HEK293 (cell line): ENCODE measurements at regions not wholly inside any gene's neighbourhood (a gene's known extent, or its start where the extent isn't known, plus 50 kb on each side); places are given as distances from the start of the nearest gene placed in this dataset.

Experiments used
- CTCF ChIA-PET: fragments of 350-600 bp; formaldehyde crosslinking; extraction: SDS; loops from one replicate; lab custom pipeline; 2021; ENCODE audit warnings: antibody characterized with exemption; lab: Yijun Ruan, JAX
- POLR2A ChIA-PET: fragments of 300-600 bp; formaldehyde crosslinking; extraction: SDS; loops from one replicate; lab custom pipeline; 2020; ENCODE audit warnings: antibody characterized with exemption, inconsistent platforms; lab: Yijun Ruan, JAX
- H3K27ac ChIP-seq: fragments of 200-500 bp; sonication (Bioruptor generic); 2 replicates; pipeline ENCODE4 v1.5.1; 2014; ENCODE audit warnings: low read depth, low read length, control low read depth, inconsistent platforms; ENCODE audit errors: extremely low read depth
- H3K36me3 ChIP-seq, 2 experiments: fragments of 200-500 bp in 1 of 2; sonication (Bioruptor generic) in 1 of 2; 1 replicate in 1 of 2; 2 replicates in 1 of 2; pipeline ENCODE4 v1.5.1; 2014 to 2017; ENCODE audit warnings: inconsistent platforms in 2 of 2, low read length in 2 of 2; ENCODE audit not compliant: control insufficient read depth in 2 of 2, insufficient read depth in 1 of 2
- H3K4me1 ChIP-seq: fragments of 200-500 bp; sonication (Bioruptor generic); 2 replicates; pipeline ENCODE4 v1.5.1; 2014; ENCODE audit warnings: mild to moderate bottlenecking, low read length, inconsistent platforms; ENCODE audit not compliant: control insufficient read depth, insufficient read depth
- H3K4me3 ChIP-seq: 2 replicates; pipeline ENCODE4 v1.5.1; 2011; ENCODE audit warnings: low read depth, mild to moderate bottlenecking, control low read depth, low read length, moderate library complexity
- H3K9me3 ChIP-seq: fragments of 200-500 bp; sonication (Bioruptor generic); 2 replicates; pipeline ENCODE4 v1.5.1; 2014; ENCODE audit warnings: low read depth, low read length, inconsistent platforms; ENCODE audit not compliant: control insufficient read depth, insufficient read depth
- BCL11A ChIP-seq: fragments of 450-650 bp; formaldehyde crosslinking; IDR thresholded peaks from 2 replicates; pipeline ENCODE4 v1.5.1; 2016; ENCODE audit warnings: low read depth, missing biosample characterization, missing genetic modification characterization
- BCL11B ChIP-seq: fragments of 450-650 bp; formaldehyde crosslinking; IDR thresholded peaks from 2 replicates; pipeline ENCODE4 v1.5.1; 2016; ENCODE audit warnings: low read depth, missing biosample characterization, missing genetic modification characterization
- HOXD13 ChIP-seq: sonication (generic); formaldehyde crosslinking; IDR thresholded peaks from 2 replicates; pipeline ENCODE4 v1.8.0; 2022; ENCODE audit warnings: missing genetic modification reagents, borderline replicate concordance
- KLF1 ChIP-seq: fragments of 450-650 bp; formaldehyde crosslinking; IDR thresholded peaks from 2 replicates; pipeline ENCODE4 v1.5.1; 2016; ENCODE audit warnings: missing biosample characterization, missing genetic modification characterization
- YY2 ChIP-seq: fragments of 450-650 bp; formaldehyde crosslinking; IDR thresholded peaks from 2 replicates; pipeline ENCODE4 v1.5.1; 2016; ENCODE audit warnings: missing biosample characterization, missing genetic modification characterization
- ZFP69B ChIP-seq: fragments of 450-650 bp; formaldehyde crosslinking; IDR thresholded peaks from 2 replicates; pipeline ENCODE4 v1.5.1; 2016; ENCODE audit warnings: missing biosample characterization, missing genetic modification characterization
- ZNF112 ChIP-seq: fragments of 450-650 bp; formaldehyde crosslinking; IDR thresholded peaks from 2 replicates; pipeline ENCODE4 v1.5.0; 2017; ENCODE audit warnings: missing biosample characterization, missing genetic modification characterization
- ZNF266 ChIP-seq: fragments of 450-650 bp; formaldehyde crosslinking; IDR thresholded peaks from 2 replicates; pipeline ENCODE4 v1.5.1; 2016; ENCODE audit warnings: missing biosample characterization, missing genetic modification characterization, low read depth
- ZNF302 ChIP-seq: fragments of 450-650 bp; formaldehyde crosslinking; IDR thresholded peaks from 2 replicates; pipeline ENCODE4 v1.5.1; 2016; ENCODE audit warnings: missing biosample characterization, missing genetic modification characterization, low read depth
- ZNF394 ChIP-seq: fragments of 450-650 bp; formaldehyde crosslinking; IDR thresholded peaks from 2 replicates; pipeline ENCODE4 v1.5.1; 2016; ENCODE audit warnings: missing biosample characterization, missing genetic modification characterization, mild to moderate bottlenecking, moderate library complexity, borderline replicate concordance
- ZNF558 ChIP-seq: fragments of 450-650 bp; formaldehyde crosslinking; IDR thresholded peaks from 2 replicates; pipeline ENCODE4 v1.5.1; 2016; ENCODE audit warnings: missing biosample characterization, missing genetic modification characterization
- ZNF571 ChIP-seq: fragments of 450-650 bp; formaldehyde crosslinking; IDR thresholded peaks from 2 replicates; pipeline ENCODE4 v1.5.0; 2017; ENCODE audit warnings: missing biosample characterization, missing genetic modification characterization
- ZNF596 ChIP-seq: fragments of 450-650 bp; IDR thresholded peaks from 2 replicates; pipeline ENCODE4 v1.5.0; 2018; ENCODE audit warnings: missing biosample characterization, mild to moderate bottlenecking, missing genetic modification characterization, moderate library complexity
- ZNF610 ChIP-seq: fragments of 450-650 bp; formaldehyde crosslinking; IDR thresholded peaks from 2 replicates; pipeline ENCODE4 v1.5.1; 2016; ENCODE audit warnings: missing biosample characterization, missing genetic modification characterization, borderline replicate concordance
- TF ChIP-seq, protein P1 (sequence below): fragments of 450-650 bp; formaldehyde crosslinking; IDR thresholded peaks from 2 replicates; pipeline ENCODE4 v1.5.1; 2016; ENCODE audit warnings: missing biosample characterization, missing genetic modification characterization
- TF ChIP-seq, protein P2 (sequence below): fragments of 450-650 bp; formaldehyde crosslinking; conservative IDR thresholded peaks from 2 replicates; pipeline ENCODE4 v1.5.1; 2016; ENCODE audit warnings: low read depth, missing biosample characterization, missing genetic modification characterization
- TF ChIP-seq, protein P3 (sequence below): fragments of 450-650 bp; formaldehyde crosslinking; IDR thresholded peaks from 2 replicates; pipeline ENCODE4 v1.5.1; 2016; ENCODE audit warnings: missing biosample characterization, missing genetic modification characterization

DNA sequence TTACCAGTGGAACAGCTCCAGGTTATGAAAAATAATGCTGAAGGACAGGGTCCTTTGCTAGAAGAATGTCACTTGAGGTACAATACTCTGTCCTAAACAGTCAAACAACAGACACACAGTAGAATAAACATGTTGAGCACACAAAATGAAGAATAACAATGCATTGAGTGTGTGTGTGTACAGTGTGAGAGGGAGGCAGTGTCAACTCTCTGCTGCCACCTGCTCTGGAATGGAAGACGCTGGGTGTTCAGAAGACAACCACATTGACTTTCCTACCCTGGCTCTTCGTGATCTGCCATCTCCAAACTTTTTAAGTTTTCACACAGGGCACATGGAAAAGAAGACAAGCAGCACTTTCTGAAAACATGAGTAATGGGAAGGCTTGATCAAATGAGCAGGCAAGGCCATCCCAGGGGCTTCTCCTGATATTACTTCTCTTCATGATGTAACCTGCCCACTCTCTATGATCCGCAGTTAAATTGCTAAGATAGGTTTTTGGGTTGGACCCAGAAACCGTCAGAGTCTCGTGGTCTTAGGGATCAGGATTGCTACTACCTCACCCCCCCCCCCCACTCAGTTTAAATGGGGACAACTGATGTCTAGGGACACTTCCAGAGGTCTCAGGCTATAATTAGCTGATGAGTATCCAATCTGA, 533.2 kb upstream of the TNP1 start:
- H3K9me3 ChIP-seq, result no peaks in the 10 kb centered on the region
- TF ChIP-seq ZNF302 (tag by site-specific recombination) (no peak), ZNF394 (tag by site-specific recombination) (no peak), YY2 (tag by site-specific recombination) (no peak), ZNF558 (tag by site-specific recombination) (no peak), ZNF596 (no peak), ZNF610 (no peak), ZNF112 (no peak), KLF1 (tag by site-specific recombination) (no peak), ZFP69B (tag by site-specific recombination) (no peak), BCL11A (tag by site-specific recombination) (no peak), ZNF266 (no peak), ZNF571 (tag by site-specific recombination) (no peak), BCL11B (no peak), HOXD13 (CRISPR knock-in tag) (no peak)
- TF ChIP-seq, protein P1, sequence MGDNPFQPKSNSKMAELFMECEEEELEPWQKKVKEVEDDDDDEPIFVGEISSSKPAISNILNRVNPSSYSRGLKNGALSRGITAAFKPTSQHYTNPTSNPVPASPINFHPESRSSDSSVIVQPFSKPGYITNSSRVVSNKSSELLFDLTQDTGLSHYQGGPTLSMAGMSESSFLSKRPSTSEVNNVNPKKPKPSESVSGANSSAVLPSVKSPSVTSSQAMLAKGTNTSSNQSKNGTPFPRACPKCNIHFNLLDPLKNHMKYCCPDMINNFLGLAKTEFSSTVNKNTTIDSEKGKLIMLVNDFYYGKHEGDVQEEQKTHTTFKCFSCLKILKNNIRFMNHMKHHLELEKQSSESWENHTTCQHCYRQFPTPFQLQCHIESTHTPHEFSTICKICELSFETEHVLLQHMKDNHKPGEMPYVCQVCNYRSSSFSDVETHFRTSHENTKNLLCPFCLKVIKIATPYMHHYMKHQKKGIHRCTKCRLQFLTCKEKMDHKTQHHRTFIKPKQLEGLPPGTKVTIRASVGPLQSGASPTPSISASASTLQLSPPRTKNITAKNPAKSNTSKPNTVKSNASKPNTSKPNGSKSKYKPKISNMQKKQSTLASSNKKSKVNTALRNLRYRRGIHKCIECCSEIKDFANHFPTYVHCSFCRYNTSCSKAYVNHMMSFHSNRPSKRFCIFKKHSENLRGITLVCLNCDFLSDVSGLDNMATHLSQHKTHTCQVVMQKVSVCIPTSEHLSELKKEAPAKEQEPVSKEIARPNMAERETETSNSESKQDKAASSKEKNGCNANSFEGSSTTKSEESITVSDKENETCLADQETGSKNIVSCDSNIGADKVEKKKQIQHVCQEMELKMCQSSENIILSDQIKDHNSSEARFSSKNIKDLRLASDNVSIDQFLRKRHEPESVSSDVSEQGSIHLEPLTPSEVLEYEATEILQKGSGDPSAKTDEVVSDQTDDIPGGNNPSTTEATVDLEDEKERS (tag by site-specific recombination), result no peak
- TF ChIP-seq, protein P2, sequence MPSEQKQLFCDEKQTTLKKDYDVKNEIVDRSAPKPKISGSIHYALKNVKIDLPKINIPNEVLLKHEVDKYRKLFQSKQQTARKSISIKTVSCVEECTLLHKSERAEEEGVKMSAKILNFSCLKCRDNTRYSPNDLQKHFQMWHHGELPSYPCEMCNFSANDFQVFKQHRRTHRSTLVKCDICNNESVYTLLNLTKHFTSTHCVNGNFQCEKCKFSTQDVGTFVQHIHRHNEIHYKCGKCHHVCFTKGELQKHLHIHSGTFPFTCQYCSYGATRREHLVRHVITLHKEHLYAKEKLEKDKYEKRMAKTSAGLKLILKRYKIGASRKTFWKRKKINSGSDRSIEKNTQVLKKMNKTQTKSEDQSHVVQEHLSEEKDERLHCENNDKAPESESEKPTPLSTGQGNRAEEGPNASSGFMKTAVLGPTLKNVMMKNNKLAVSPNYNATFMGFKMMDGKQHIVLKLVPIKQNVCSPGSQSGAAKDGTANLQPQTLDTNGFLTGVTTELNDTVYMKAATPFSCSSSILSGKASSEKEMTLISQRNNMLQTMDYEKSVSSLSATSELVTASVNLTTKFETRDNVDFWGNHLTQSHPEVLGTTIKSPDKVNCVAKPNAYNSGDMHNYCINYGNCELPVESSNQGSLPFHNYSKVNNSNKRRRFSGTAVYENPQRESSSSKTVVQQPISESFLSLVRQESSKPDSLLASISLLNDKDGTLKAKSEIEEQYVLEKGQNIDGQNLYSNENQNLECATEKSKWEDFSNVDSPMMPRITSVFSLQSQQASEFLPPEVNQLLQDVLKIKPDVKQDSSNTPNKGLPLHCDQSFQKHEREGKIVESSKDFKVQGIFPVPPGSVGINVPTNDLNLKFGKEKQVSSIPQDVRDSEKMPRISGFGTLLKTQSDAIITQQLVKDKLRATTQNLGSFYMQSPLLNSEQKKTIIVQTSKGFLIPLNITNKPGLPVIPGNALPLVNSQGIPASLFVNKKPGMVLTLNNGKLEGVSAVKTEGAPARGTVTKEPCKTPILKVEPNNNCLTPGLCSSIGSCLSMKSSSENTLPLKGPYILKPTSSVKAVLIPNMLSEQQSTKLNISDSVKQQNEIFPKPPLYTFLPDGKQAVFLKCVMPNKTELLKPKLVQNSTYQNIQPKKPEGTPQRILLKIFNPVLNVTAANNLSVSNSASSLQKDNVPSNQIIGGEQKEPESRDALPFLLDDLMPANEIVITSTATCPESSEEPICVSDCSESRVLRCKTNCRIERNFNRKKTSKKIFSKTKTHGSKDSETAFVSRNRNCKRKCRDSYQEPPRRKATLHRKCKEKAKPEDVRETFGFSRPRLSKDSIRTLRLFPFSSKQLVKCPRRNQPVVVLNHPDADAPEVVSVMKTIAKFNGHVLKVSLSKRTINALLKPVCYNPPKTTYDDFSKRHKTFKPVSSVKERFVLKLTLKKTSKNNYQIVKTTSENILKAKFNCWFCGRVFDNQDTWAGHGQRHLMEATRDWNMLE (tag by site-specific recombination), result no peak
- TF ChIP-seq, protein P3, sequence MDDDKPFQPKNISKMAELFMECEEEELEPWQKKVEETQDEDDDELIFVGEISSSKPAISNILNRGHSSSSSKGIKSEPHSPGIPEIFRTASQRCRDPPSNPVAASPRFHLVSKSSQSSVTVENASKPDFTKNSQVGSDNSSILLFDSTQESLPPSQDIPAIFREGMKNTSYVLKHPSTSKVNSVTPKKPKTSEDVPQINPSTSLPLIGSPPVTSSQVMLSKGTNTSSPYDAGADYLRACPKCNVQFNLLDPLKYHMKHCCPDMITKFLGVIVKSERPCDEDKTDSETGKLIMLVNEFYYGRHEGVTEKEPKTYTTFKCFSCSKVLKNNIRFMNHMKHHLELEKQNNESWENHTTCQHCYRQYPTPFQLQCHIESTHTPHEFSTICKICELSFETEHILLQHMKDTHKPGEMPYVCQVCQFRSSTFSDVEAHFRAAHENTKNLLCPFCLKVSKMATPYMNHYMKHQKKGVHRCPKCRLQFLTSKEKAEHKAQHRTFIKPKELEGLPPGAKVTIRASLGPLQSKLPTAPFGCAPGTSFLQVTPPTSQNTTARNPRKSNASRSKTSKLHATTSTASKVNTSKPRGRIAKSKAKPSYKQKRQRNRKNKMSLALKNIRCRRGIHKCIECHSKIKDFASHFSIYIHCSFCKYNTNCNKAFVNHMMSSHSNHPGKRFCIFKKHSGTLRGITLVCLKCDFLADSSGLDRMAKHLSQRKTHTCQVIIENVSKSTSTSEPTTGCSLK (tag by site-specific recombination), result no peak
- no peak overlapping the region for H3K27ac ChIP-seq
- no peaks in the 10 kb centered on the region for H3K36me3 ChIP-seq
- ChIA-PET POLR2A (interaction anchor here (0.6 to 0.7 kb wide), 2 partner anchors 27 to 229 kb away, joined by 3 to 4 read pairs; no protein-coding TSS in a partner anchor), CTCF (interaction anchor here (0.6 kb wide), 1 partner anchor 194 kb away, joined by 3 read pairs; no protein-coding TSS in a partner anchor)
- no peak overlapping the region for H3K4me3 ChIP-seq
- H3K4me1 ChIP-seq, result no peaks in the 10 kb centered on the region
